ENCODE measurements at regions not wholly inside any gene's neighbourhood (a gene's known extent, or its start where the extent isn't known, plus 50 kb on each side); places are given as distances from the start of the nearest gene placed in this dataset.

- Histone ChIP-seq H3K4me3 (no peak overlapping the region), H3K27ac (no peak overlapping the region), H3K4me1 (no peaks in the 10 kb centered on the region), H3K9me3 (no peaks in the 10 kb centered on the region), H3K27me3 (no peaks in the 10 kb centered on the region), H3K36me3 (no peaks in the 10 kb centered on the region)
- intact Hi-C loops (cut with DNase I): no loop called here
- TF ChIP-seq CTCF (IDR thresholded peaks at IDR 0.05): no peak
- no peak for DNase-seq (ENCODE audit: low spot score in 2 of 2)
Observed at GRCh38 chr1:17998889-17999288, 108.7 kb upstream of the IGSF21 start.

GRCh38 chr1:17999884-18000283 is 107.7 kb upstream of the IGSF21 start:
- Histone ChIP-seq H3K9me3 (no peaks in the 10 kb centered on the region), H3K4me3 (no peak overlapping the region), H3K27ac (no peak overlapping the region), H3K36me3 (no peaks in the 10 kb centered on the region), H3K27me3 (no peaks in the 10 kb centered on the region), H3K4me1 (no peaks in the 10 kb centered on the region)
- intact Hi-C loops (cut with DNase I): no loop called here
- no peak for DNase-seq (ENCODE audit: low spot score in 2 of 2)
- no peak for TF ChIP-seq CTCF (IDR thresholded peaks at IDR 0.05)

GRCh38 chr1:18001725-18002124 is 105.9 kb upstream of the IGSF21 start:
- Histone ChIP-seq H3K4me3 (no peak overlapping the region), H3K36me3 (no peaks in the 10 kb centered on the region), H3K4me1 (no peaks in the 10 kb centered on the region), H3K27me3 (no peaks in the 10 kb centered on the region), H3K27ac (no peak overlapping the region), H3K9me3 (no peaks in the 10 kb centered on the region)
- intact Hi-C loops (cut with DNase I): no loop called here
- DNase-seq (ENCODE audit: low spot score in 2 of 2): no peak
- no peak for TF ChIP-seq CTCF (IDR thresholded peaks at IDR 0.05)

- intact Hi-C loops (cut with DNase I): no loop called here
- Histone ChIP-seq H3K4me1 (no peaks in the 10 kb centered on the region), H3K9me3 (no peaks in the 10 kb centered on the region), H3K27me3 (no peaks in the 10 kb centered on the region), H3K27ac (no peak overlapping the region), H3K36me3 (no peaks in the 10 kb centered on the region), H3K4me3 (no peak overlapping the region)
- TF ChIP-seq CTCF (IDR thresholded peaks at IDR 0.05): no peak
- DNase-seq (ENCODE audit: low spot score in 2 of 2): no peak
Observed at GRCh38 chr1:18004278-18004677, 103.3 kb upstream of the IGSF21 start.

GRCh38 chr1:18005238-18005637 is 102.4 kb upstream of the IGSF21 start:
- TF ChIP-seq CTCF (IDR thresholded peaks at IDR 0.05): no peak
- H3K27me3 ChIP-seq: no peaks in the 10 kb centered on the region
- intact Hi-C loops (cut with DNase I): no loop called here
- H3K4me3 ChIP-seq: no peak overlapping the region
- H3K4me1 ChIP-seq: no peaks in the 10 kb centered on the region
- H3K9me3 ChIP-seq: no peaks in the 10 kb centered on the region
- H3K27ac ChIP-seq: no peak overlapping the region
- DNase-seq (ENCODE audit: low spot score in 2 of 2): no peak
- H3K36me3 ChIP-seq: no peaks in the 10 kb centered on the region

- H3K9me3 ChIP-seq: no peaks in the 10 kb centered on the region
- H3K27ac ChIP-seq: no peak overlapping the region
- H3K27me3 ChIP-seq: no peaks in the 10 kb centered on the region
- no peaks in the 10 kb centered on the region for H3K4me1 ChIP-seq
- no peak for TF ChIP-seq CTCF (IDR thresholded peaks at IDR 0.05)
- no peaks in the 10 kb centered on the region for H3K36me3 ChIP-seq
- no peak for DNase-seq (ENCODE audit: low spot score in 2 of 2)
- no peak overlapping the region for H3K4me3 ChIP-seq
- intact Hi-C loops (cut with DNase I): no loop called here
Observed at GRCh38 chr1:18007391-18008041, 100.1 kb upstream of the IGSF21 start.
